ENCODE measurements at regions not wholly inside any gene's neighbourhood (a gene's known extent, or its start where the extent isn't known, plus 50 kb on each side); places are given as distances from the start of the nearest gene placed in this dataset.
"Not testable (repeated sequence)": the region's sequence is repeated elsewhere in the genome, so short reads cannot be mapped to it uniquely, and the experiment has no call there.

GRCh38 chrX:34503119-34503518 lies 154.0 kb downstream of the TMEM47 start:
- FAIRE-seq, result no peak
- DNase-seq (ENCODE audit: insufficient read length), result no peak

DNA sequence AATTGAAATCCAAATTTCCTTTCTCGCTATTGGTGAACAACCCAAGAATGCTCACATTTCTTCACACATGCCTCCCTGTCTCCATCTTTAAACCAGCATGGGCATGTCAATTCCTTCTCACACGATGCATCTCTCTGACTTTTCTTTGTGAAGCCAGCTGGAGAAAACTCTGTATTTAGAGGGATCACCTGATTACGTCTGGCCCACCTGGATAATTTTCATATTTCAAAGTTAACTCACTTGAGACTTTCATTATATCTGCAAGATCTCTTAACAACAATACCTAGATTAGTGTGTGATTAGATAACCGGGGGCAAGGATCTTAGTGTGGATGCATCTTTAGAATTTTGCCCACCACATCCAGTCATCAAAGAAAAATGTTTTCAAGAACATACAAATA lies 164.0 kb downstream of the TMEM47 start:
- no peak for FAIRE-seq
- TF ChIP-seq POLR2AphosphoS5 (IDR thresholded peaks at IDR 0.05; ENCODE audit: low read depth, low read length) (no peak), POLR2A (IDR thresholded peaks at IDR 0.05; ENCODE audit: low read depth, low read length) (no peak), TAF1 (IDR thresholded peaks at IDR 0.05; ENCODE audit: borderline replicate concordance, low read depth, low read length) (no peak)
- no peak for DNase-seq (ENCODE audit: insufficient read length)

More at GRCh38 chrX:34503119-34503518, 154.0 kb downstream of the TMEM47 start:
- TF ChIP-seq POLR2AphosphoS5 (IDR thresholded peaks at IDR 0.05; ENCODE audit: low read depth, low read length) (no peak), TAF1 (IDR thresholded peaks at IDR 0.05; ENCODE audit: borderline replicate concordance, low read depth, low read length) (no peak), POLR2A (IDR thresholded peaks at IDR 0.05; ENCODE audit: low read depth, low read length) (no peak)

- DNase-seq (ENCODE audit: insufficient read length), result no peak
- TF ChIP-seq POLR2A (IDR thresholded peaks at IDR 0.05; ENCODE audit: low read depth, low read length) (no peak), TAF1 (IDR thresholded peaks at IDR 0.05; ENCODE audit: borderline replicate concordance, low read depth, low read length) (no peak), POLR2AphosphoS5 (IDR thresholded peaks at IDR 0.05; ENCODE audit: low read depth, low read length) (no peak)
- FAIRE-seq, result no peak
Observed at GRCh38 chrX:34491126-34491525, 166.0 kb downstream of the TMEM47 start.

GRCh38 chrX:34487364-34487763 lies 169.7 kb downstream of the TMEM47 start:
- TF ChIP-seq TAF1 (IDR thresholded peaks at IDR 0.05; ENCODE audit: borderline replicate concordance, low read depth, low read length) (no peak), POLR2A (IDR thresholded peaks at IDR 0.05; ENCODE audit: low read depth, low read length) (no peak), POLR2AphosphoS5 (IDR thresholded peaks at IDR 0.05; ENCODE audit: low read depth, low read length) (no peak)
- DNase-seq (ENCODE audit: insufficient read length) (no peak), FAIRE-seq (no peak)

DNA sequence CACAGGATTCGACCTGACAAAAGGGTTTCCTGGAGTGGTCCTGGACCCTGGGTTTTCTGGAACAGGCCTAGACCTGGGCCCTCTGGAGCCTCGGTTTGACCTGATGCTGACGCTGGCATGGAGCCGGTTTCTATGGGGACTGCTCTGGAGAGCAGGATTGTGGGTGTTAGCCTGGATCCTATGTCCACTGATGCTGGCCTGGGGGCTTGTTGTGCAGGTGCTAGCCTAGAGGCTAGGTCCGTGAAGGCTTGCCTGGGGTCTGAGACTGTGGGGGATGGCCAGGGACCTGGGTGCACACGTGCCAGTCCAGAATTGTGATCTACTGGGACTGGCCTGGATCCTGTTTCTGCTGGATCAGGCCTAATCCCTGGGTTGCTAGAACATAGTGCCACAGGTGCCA lies 173.1 kb downstream of the TMEM47 start:
- TF ChIP-seq TAF1 (IDR thresholded peaks at IDR 0.05; ENCODE audit: borderline replicate concordance, low read depth, low read length) (no peak), POLR2AphosphoS5 (IDR thresholded peaks at IDR 0.05; ENCODE audit: low read depth, low read length) (no peak), POLR2A (IDR thresholded peaks at IDR 0.05; ENCODE audit: low read depth, low read length) (no peak)

DNA sequence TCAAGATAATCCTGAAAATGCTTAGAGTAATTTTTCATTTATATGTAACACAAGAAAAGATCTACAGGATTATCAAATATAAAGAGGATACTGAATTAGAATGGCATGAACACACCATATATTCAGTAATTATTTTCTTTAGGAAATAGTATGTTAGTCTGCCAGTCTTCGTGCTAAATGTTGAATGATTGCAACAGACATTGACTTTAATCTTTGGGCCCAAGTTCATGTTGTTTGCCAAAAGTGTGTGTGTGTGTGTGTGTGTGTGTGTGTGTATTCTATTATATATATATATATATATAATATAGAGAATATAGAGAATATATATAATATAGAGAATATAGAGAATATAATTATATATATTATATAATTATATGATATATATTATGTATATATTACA lies 186.6 kb downstream of the TMEM47 start:
- FAIRE-seq, result no peak
- TF ChIP-seq POLR2A (IDR thresholded peaks at IDR 0.05; ENCODE audit: low read depth, low read length) (no peak), POLR2AphosphoS5 (IDR thresholded peaks at IDR 0.05; ENCODE audit: low read depth, low read length) (no peak), TAF1 (IDR thresholded peaks at IDR 0.05; ENCODE audit: borderline replicate concordance, low read depth, low read length) (no peak)
- no peak for DNase-seq (ENCODE audit: insufficient read length)

More for the DNA sequence above, 173.1 kb downstream of the TMEM47 start:
- DNase-seq (ENCODE audit: insufficient read length) (no peak), FAIRE-seq (no peak)

- TF ChIP-seq TAF1 (IDR thresholded peaks at IDR 0.05; ENCODE audit: borderline replicate concordance, low read depth, low read length), result no peak
- no peak for TF ChIP-seq POLR2AphosphoS5 (IDR thresholded peaks at IDR 0.05; ENCODE audit: low read depth, low read length)
- TF ChIP-seq POLR2A (IDR thresholded peaks at IDR 0.05; ENCODE audit: low read depth, low read length), result no peak
- no peak for DNase-seq (ENCODE audit: insufficient read length)
- no peak for FAIRE-seq
Observed at GRCh38 chrX:34467437-34467836, 189.6 kb downstream of the TMEM47 start.

DNA sequence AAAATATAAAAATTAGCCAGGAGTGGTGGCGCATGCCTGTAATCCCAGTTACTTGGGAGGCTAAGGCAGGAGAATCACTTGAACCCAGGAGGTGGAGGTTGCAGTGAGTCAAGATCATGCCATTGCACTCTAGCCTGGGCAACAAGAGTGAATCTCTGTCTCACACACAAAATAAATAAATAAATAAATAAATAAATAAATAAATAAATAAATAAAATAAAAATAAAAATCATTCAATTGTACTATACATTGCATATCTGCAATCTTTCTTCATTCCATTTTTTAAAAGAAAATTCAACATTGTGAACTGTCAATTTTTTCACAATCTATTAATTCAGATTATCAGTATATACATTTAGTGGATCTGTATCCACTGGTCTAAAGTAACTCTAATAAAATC lies 193.9 kb downstream of the TMEM47 start:
- DNase-seq (ENCODE audit: insufficient read length); FAIRE-seq: not testable (repeated sequence)

GRCh38 chrX:34457850-34458249 lies 199.2 kb downstream of the TMEM47 start:
- FAIRE-seq; DNase-seq (ENCODE audit: insufficient read length): not testable (repeated sequence)

- TF ChIP-seq POLR2A (IDR thresholded peaks at IDR 0.05; ENCODE audit: low read depth, low read length), result no peak
- no peak for TF ChIP-seq POLR2AphosphoS5 (IDR thresholded peaks at IDR 0.05; ENCODE audit: low read depth, low read length)
- TF ChIP-seq TAF1 (IDR thresholded peaks at IDR 0.05; ENCODE audit: borderline replicate concordance, low read depth, low read length), result no peak
- no peak for DNase-seq (ENCODE audit: insufficient read length)
Observed at GRCh38 chrX:34437586-34437985, 219.5 kb downstream of the TMEM47 start.

GRCh38 chrX:34426334-34426733 lies 230.8 kb downstream of the TMEM47 start:
- DNase-seq (ENCODE audit: insufficient read length), result no peak
- no peak for FAIRE-seq
- TF ChIP-seq POLR2A (IDR thresholded peaks at IDR 0.05; ENCODE audit: low read depth, low read length), result no peak
- TF ChIP-seq POLR2AphosphoS5 (IDR thresholded peaks at IDR 0.05; ENCODE audit: low read depth, low read length), result no peak
- TF ChIP-seq TAF1 (IDR thresholded peaks at IDR 0.05; ENCODE audit: borderline replicate concordance, low read depth, low read length), result no peak

More at GRCh38 chrX:34437586-34437985, 219.5 kb downstream of the TMEM47 start:
- FAIRE-seq, result no peak

DNA sequence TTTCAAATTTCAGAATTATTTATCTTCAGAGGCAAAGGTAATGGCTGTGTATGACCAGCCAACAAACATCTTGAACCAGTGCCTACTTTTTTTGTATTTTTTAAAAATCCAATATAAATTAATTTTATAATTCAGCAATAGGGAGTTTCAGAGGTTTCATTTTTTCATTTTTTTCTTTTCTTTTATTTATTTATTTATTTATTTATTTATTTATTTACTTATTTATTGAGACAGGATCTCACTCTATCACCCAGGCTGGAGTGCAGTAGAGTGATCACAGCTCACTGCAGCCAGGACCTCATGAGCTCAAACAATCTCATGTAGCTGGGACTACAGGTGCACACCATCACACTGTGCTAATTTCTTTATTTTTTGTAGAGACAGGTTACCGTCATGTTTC lies 250.5 kb downstream of the TMEM47 start:
- no peak for FAIRE-seq
- TF ChIP-seq TAF1 (IDR thresholded peaks at IDR 0.05; ENCODE audit: borderline replicate concordance, low read depth, low read length) (no peak), POLR2A (IDR thresholded peaks at IDR 0.05; ENCODE audit: low read depth, low read length) (no peak)
- DNase-seq (ENCODE audit: insufficient read length), result no peak

DNA sequence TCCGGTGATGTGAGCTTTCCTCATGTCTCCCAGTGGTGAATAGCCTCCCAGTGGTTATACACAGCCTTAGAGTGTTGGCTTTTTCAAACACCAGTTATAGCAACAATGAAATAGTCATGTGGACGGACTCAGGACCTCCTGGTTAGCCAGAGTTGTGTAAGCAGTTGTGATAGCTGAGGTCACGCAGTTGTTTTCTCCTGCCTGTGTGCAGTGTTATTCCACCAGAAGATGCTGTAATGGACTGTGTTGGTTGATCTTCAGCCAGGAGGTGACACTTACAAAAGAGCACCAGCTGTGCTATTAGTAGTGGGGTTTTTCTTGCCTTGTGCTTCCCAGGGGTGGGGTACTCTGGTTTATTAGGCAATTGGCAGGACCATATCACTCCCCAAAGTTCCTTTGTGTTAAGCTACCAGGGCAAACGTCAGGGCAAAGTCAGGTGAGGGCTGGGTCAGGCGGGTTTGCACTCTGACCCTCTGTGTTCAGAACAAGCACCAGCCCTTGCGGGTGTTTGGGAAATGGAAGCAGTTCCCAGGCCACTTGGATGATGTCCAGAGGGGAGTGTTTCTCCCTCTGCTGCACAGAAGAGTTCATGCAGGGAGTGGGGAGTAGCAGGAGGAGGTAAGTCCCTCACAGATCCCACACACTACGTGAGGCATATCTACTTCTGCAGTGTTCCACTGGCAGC lies 252.6 kb downstream of the TMEM47 start:
- no peak for DNase-seq (ENCODE audit: insufficient read length)
- no peak for TF ChIP-seq POLR2AphosphoS5 (IDR thresholded peaks at IDR 0.05; ENCODE audit: low read depth, low read length)
- no peak for FAIRE-seq
